Body of pancreas (tissue), 4 donors: ENCODE measurements at regions not wholly inside any gene's neighbourhood (a gene's known extent, or its start where the extent isn't known, plus 50 kb on each side); places are given as distances from the start of the nearest gene placed in this dataset.

Source experiments
- ATAC-seq: fragments of 150-250 bp; one replicate; pipeline ENCODE4 v1.9.1; 2016
- DNase-seq, 4 donors: peaks; one replicate each; pipeline ENCODE4 v3.0.0-alpha.2; 2019
- H3K27ac ChIP-seq, 4 donors: fragments of 200-600 bp; sonication (generic); 1 replicate in 3 of 4; 2 replicates in 1 of 4; pipeline versions ENCODE4 v1.5.1 to v1.6.1; 2016 to 2019; ENCODE audit warnings: mild to moderate bottlenecking in 1 of 4, mixed read lengths in 1 of 4, moderate library complexity in 1 of 4
- H3K27me3 ChIP-seq, 2 donors: fragments of 200-600 bp; sonication (generic); one replicate each; pipeline ENCODE4 v1.6.0; 2016; ENCODE audit warnings: mild to moderate bottlenecking in 1 of 2
- H3K36me3 ChIP-seq, 2 donors: fragments of 200-600 bp; sonication (generic); replicated peaks in 1 of 2; 2 replicates each; pipeline ENCODE4 v1.5.1; 2016; ENCODE audit warnings: low read depth in 2 of 2; ENCODE audit not compliant: insufficient read depth in 1 of 2
- H3K4me1 ChIP-seq: fragments of 200-600 bp; sonication (generic); one replicate; pipeline ENCODE4 v1.6.0; 2016
- H3K4me3 ChIP-seq, 2 donors: fragments of 200-600 bp; sonication (generic); 1 replicate in 1 of 2; 2 replicates in 1 of 2; pipeline ENCODE4 v1.5.1; 2016 to 2019
- H3K9me3 ChIP-seq, 3 donors: fragments of 200-600 bp; sonication (generic); 1 replicate in 2 of 3; 2 replicates in 1 of 3; pipeline ENCODE4 v1.5.1; 2016
- POLR2A ChIP-seq, 3 donors: fragments of 450-650 bp; IDR thresholded peaks; one replicate each; pipeline ENCODE4 v1.6.1; 2016; ENCODE audit warnings: antibody characterized with exemption in 3 of 3, mild to moderate bottlenecking in 2 of 3
- WGBS, 2 donors: methylation state at CpG; one replicate each; pipeline ENCODE4 v1.1.5; 2017; 5-methylcytosine and 5-hydroxymethylcytosine counted together
- intact Hi-C: fragments of 100-400 bp; cut with DNase I; formaldehyde crosslinking; loops from one replicate; pipeline ENCODE4 v1.15.1; 2023
- TF ChIP-seq, protein P1 (sequence below), 7 experiments: fragments of 450-650 bp in 4 of 7; fragments of 200-600 bp in 3 of 7; sonication (generic) in 3 of 7; IDR thresholded peaks; one replicate each; pipeline ENCODE4 v1.5.1; 2016 to 2019; ENCODE audit warnings: antibody characterized with exemption in 7 of 7

DNA sequence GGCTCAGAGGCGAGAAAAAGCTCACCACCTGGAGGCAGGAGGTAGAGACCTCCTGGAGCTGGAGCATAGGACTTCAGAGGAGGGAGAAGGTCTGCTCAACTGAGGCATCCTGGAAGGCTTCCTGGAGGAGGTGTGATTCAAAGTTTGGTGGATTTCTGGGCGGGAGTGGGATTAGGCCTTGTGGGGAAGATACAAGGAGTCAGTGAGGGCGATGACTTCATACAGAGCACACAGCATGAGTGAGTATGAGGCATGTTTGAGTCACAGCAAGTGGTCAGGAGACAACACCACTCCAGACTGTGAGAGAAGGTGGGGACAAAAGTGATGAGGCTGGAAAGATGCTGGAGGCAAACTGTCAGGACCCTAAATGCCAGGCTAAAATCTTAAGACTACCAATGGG lies 77.6 kb downstream of the MATN1 start:
- H3K36me3 ChIP-seq = no peaks in the 10 kb centered on the region
- H3K4me1 ChIP-seq = peaks cover 13% of the 10 kb centered on the region
- TF ChIP-seq, protein P1, sequence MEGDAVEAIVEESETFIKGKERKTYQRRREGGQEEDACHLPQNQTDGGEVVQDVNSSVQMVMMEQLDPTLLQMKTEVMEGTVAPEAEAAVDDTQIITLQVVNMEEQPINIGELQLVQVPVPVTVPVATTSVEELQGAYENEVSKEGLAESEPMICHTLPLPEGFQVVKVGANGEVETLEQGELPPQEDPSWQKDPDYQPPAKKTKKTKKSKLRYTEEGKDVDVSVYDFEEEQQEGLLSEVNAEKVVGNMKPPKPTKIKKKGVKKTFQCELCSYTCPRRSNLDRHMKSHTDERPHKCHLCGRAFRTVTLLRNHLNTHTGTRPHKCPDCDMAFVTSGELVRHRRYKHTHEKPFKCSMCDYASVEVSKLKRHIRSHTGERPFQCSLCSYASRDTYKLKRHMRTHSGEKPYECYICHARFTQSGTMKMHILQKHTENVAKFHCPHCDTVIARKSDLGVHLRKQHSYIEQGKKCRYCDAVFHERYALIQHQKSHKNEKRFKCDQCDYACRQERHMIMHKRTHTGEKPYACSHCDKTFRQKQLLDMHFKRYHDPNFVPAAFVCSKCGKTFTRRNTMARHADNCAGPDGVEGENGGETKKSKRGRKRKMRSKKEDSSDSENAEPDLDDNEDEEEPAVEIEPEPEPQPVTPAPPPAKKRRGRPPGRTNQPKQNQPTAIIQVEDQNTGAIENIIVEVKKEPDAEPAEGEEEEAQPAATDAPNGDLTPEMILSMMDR (IDR thresholded peaks at IDR 0.05) = no peak
- TF ChIP-seq POLR2A (IDR thresholded peaks at IDR 0.05) = no peak
- 78 to 93% methylated on average over 3 of the region's 3 CpGs for WGBS, 2 donors
- no peak overlapping the region for H3K4me3 ChIP-seq
- H3K27me3 ChIP-seq = no peaks in the 10 kb centered on the region
- no peak for ATAC-seq
- intact Hi-C loops = no loop called here
- H3K27ac ChIP-seq = no peak overlapping the region
- no peaks in the 10 kb centered on the region for H3K9me3 ChIP-seq
- no peak for DNase-seq

DNA sequence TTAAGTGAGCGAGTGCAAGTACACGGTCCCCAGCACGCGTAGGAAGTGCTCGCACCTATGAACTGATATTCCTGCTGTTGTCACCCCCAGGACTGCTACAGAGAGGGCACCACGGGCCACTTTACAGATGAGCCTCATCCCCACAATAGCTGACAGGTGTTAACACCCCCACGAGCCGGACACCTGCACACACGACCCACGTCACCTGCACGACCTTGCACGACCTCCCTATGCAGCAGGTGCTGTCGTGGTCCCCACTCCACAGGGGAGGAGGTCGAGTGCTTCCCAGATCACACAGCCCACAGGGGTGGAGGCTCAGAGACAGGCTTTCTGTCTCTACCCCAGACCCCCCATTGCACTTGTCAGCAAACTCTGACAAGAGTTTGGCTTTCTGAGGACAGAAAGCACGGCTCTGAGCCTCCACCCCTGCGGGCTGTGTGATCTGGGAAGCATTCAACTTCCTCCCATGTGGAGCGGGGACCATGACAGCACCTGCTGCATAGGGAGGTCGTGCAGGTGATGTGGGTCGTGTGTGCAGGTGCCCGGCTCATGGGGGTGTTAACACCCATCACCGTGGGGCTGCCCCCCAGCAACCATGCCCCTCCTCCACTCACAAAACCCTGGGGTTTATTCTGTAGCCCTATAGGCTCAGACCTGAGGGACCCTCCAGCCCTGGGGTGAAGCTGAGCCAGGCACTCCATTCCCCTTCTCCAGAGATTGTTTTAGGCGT lies 80.8 kb downstream of the MATN1 start:
- intact Hi-C loops = no loop called here
- TF ChIP-seq, protein P1 (IDR thresholded peaks at IDR 0.05) = no peak
- no peak for TF ChIP-seq POLR2A (IDR thresholded peaks at IDR 0.05)
- ATAC-seq = no peak
- H3K27me3 ChIP-seq = no peaks in the 10 kb centered on the region
- DNase-seq = no peak
- H3K9me3 ChIP-seq = no peaks in the 10 kb centered on the region
- no peak overlapping the region for H3K4me3 ChIP-seq
- peaks cover 3% of the 10 kb centered on the region for H3K4me1 ChIP-seq
- no peak overlapping the region for H3K27ac ChIP-seq
- 56 to 60% methylated on average over 12 to 22 of the region's 22 CpGs for WGBS, 2 donors
- no peaks in the 10 kb centered on the region for H3K36me3 ChIP-seq

DNA sequence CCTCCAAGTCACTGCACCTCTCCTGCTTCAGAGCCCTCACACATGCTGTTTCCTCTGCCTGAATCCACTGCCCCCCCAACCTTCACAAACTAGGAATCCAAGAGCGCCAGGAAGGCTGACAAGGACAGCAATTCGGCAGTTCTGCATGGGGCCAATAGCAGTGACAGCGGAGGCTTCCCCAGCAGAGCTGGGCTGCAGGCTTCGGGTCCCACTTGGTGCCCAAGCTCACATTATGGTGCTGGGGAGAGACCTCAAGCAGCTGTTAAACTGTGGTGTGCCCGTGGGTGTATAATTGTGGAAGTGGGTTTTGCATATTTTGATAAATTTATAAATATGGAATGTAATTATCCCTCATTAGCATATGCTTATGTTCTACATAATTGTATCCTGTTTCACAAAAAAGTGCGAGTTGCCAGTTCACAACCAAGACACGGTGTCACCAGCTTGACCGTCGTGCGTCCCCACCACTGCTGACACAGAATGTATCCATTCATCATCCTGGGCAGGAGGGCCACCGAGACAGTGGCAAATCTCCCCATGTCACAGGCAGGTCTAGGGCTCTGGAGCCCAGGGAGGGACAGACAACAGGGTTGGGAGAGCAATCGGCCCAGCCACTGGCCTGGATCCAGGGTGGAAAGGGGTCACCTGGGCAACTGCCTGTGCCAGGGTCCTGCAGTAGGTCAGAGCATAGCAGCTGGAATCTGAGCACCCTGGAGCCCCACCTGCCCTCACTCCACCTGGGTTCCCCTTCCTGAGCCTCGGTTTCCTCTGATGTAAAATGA lies 81.6 kb downstream of the MATN1 start:
- H3K27me3 ChIP-seq = no peaks in the 10 kb centered on the region
- WGBS, 2 donors = 72 to 73% methylated on average over 10 to 13 of the region's 13 CpGs
- no peak for TF ChIP-seq POLR2A (IDR thresholded peaks at IDR 0.05)
- TF ChIP-seq, protein P1 (IDR thresholded peaks at IDR 0.05) = no peak

DNA sequence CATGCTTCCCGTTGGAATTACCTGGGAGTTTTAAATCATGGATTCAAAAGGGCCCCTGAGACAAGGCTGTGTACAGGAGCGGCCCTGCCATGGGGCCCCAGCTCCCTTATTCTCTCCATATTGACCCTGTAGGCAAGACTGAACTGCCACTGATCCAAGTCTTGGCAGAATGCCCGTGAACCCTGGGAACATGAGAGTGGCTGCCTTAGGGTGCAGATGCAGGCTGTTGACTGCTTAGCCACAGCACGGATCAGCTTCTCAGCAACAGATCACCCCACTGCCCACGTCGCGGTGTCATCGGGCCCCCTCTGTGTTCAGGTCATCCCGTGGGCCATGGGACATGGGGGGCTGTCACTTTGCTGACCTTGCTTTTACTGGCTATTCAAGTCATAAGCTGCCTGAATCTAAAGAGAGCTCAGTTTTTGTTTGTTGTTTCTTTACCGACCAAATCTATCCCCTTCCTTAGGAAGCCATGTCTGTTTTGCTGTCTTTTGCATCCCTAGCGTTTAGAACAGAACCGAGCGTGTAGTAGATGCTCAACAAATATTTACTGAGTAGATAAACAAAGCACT lies 83.4 kb downstream of the MATN1 start:
- Histone ChIP-seq H3K4me1 (peaks cover 8% of the 10 kb centered on the region), H3K36me3 (no peaks in the 10 kb centered on the region), H3K4me3 (no peak overlapping the region), H3K27me3 (no peaks in the 10 kb centered on the region), H3K9me3 (no peaks in the 10 kb centered on the region), H3K27ac (no peak overlapping the region)
- ATAC-seq (no peak), DNase-seq (no peak)
- TF ChIP-seq, protein P1 (IDR thresholded peaks at IDR 0.05) = no peak
- no peak for TF ChIP-seq POLR2A (IDR thresholded peaks at IDR 0.05)
- 61 to 75% methylated on average over 12 to 13 of the region's 13 CpGs for WGBS, 2 donors
- intact Hi-C loops = no loop called here

More for the DNA sequence above, 81.6 kb downstream of the MATN1 start:
- DNase-seq (no peak), ATAC-seq (no peak)
- Histone ChIP-seq H3K4me1 (peaks cover 8% of the 10 kb centered on the region), H3K36me3 (no peaks in the 10 kb centered on the region), H3K27ac (no peak overlapping the region), H3K9me3 (no peaks in the 10 kb centered on the region), H3K4me3 (no peak overlapping the region)
- intact Hi-C loops = no loop called here
